SK-N-SH treated with all-trans-retinoic acid at 6 μM for 48 hours (cell line): ENCODE measurements at regions not wholly inside any gene's neighbourhood (a gene's known extent, or its start where the extent isn't known, plus 50 kb on each side); places are given as distances from the start of the nearest gene placed in this dataset.

Experiments used
- ATAC-seq: fragments of 200-7000 bp; cut with Tn5 transposase; 3 replicates; pipeline ENCODE4 v1.9.1; 2020; ENCODE audit warnings: mild to moderate bottlenecking, moderate library complexity
- ARNTL ChIP-seq: fragments of 450-650 bp; formaldehyde crosslinking; IDR thresholded peaks from 2 replicates; pipeline ENCODE4 v1.5.0; 2020; ENCODE audit warnings: low read depth, mild to moderate bottlenecking, moderate library complexity, borderline replicate concordance
- BACH2 ChIP-seq: fragments of 250-450 bp; sonication (Bioruptor Pico); IDR thresholded peaks from 2 replicates; pipeline ENCODE4 v1.9.0; 2021; ENCODE audit warnings: mild to moderate bottlenecking, borderline replicate concordance
- CSDC2 ChIP-seq: fragments of 250-450 bp; sonication (Bioruptor Pico); IDR thresholded peaks from 2 replicates; pipeline ENCODE4 v1.5.0; 2020; ENCODE audit warnings: mild to moderate bottlenecking, moderate library complexity
- ESRRG ChIP-seq: fragments of 250-450 bp; sonication (Bioruptor Pico); IDR thresholded peaks from 2 replicates; pipeline ENCODE4 v1.6.1; 2021; ENCODE audit warnings: mild to moderate bottlenecking
- GLIS3 ChIP-seq: fragments of 250-450 bp; sonication (Bioruptor Pico); IDR thresholded peaks from 2 replicates; pipeline ENCODE4 v1.5.0; 2020; ENCODE audit warnings: mild to moderate bottlenecking, moderate library complexity
- ISL1 ChIP-seq: fragments of 250-450 bp; sonication (Bioruptor Pico); IDR thresholded peaks from 2 replicates; pipeline ENCODE4 v2.1.2; 2022; ENCODE audit warnings: mild to moderate bottlenecking, moderate library complexity
- OSR1 ChIP-seq: fragments of 250-450 bp; sonication (Bioruptor Pico); IDR thresholded peaks from 2 replicates; pipeline ENCODE4 v1.8.0; 2022; ENCODE audit warnings: moderate library complexity, mild to moderate bottlenecking, inconsistent platforms
- PATZ1 ChIP-seq: fragments of 250-450 bp; sonication (Bioruptor Pico); IDR thresholded peaks from 2 replicates; pipeline ENCODE4 v1.8.0; 2020; ENCODE audit warnings: mild to moderate bottlenecking, moderate library complexity, borderline replicate concordance
- POU6F1 ChIP-seq: fragments of 250-450 bp; sonication (Bioruptor Pico); IDR thresholded peaks from 2 replicates; pipeline ENCODE4 v1.8.0; 2021; ENCODE audit warnings: low read depth, mild to moderate bottlenecking, moderate library complexity, borderline replicate concordance
- RARB ChIP-seq: fragments of 250-450 bp; sonication (Bioruptor Pico); IDR thresholded peaks from 2 replicates; pipeline ENCODE4 v1.8.0; 2021; ENCODE audit warnings: mild to moderate bottlenecking, moderate library complexity
- SNAI2 ChIP-seq: fragments of 250-450 bp; sonication (Bioruptor Pico); IDR thresholded peaks from 2 replicates; pipeline ENCODE4 v1.5.0; 2020; ENCODE audit warnings: mild to moderate bottlenecking, moderate library complexity
- TCF4 ChIP-seq: fragments of 250-450 bp; sonication (Bioruptor Pico); IDR thresholded peaks from 2 replicates; pipeline ENCODE4 v1.8.0; 2021; ENCODE audit warnings: mild to moderate bottlenecking, moderate library complexity, borderline replicate concordance
- TOX ChIP-seq: fragments of 250-450 bp; sonication (Bioruptor Pico); IDR thresholded peaks from 2 replicates; pipeline ENCODE4 v1.8.0; 2021; ENCODE audit warnings: mild to moderate bottlenecking, moderate library complexity, borderline replicate concordance
- ZC3H10 ChIP-seq: fragments of 250-450 bp; sonication (Bioruptor Pico); IDR thresholded peaks from 2 replicates; pipeline ENCODE4 v1.5.1; 2021; ENCODE audit warnings: mild to moderate bottlenecking, moderate library complexity
- ZFP3 ChIP-seq: fragments of 250-450 bp; sonication (Bioruptor Pico); IDR thresholded peaks from 2 replicates; pipeline ENCODE4 v1.5.0; 2020; ENCODE audit warnings: mild to moderate bottlenecking, moderate library complexity
- ZFP30 ChIP-seq: fragments of 450-650 bp; formaldehyde crosslinking; IDR thresholded peaks from 2 replicates; pipeline ENCODE4 v1.5.0; 2022; ENCODE audit warnings: mild to moderate bottlenecking, moderate library complexity
- ZNF565 ChIP-seq: fragments of 450-650 bp; formaldehyde crosslinking; conservative IDR thresholded peaks from 2 replicates; pipeline ENCODE4 v1.5.0; 2020; ENCODE audit warnings: low read depth, mild to moderate bottlenecking, moderate library complexity
- ZNF70 ChIP-seq: fragments of 450-650 bp; formaldehyde crosslinking; IDR thresholded peaks from 2 replicates; pipeline ENCODE4 v1.5.0; 2020; ENCODE audit warnings: mild to moderate bottlenecking, moderate library complexity
- ZNF8 ChIP-seq: fragments of 450-650 bp; formaldehyde crosslinking; IDR thresholded peaks from 2 replicates; pipeline ENCODE4 v1.5.0; 2020; ENCODE audit warnings: mild to moderate bottlenecking, moderate library complexity
- TF ChIP-seq, protein P1 (sequence below): fragments of 250-450 bp; sonication (Bioruptor Pico); IDR thresholded peaks from 2 replicates; pipeline ENCODE4 v1.5.1; 2021; ENCODE audit warnings: mild to moderate bottlenecking, moderate library complexity
- TF ChIP-seq, protein P2 (sequence below): fragments of 250-450 bp; sonication (Bioruptor Pico); IDR thresholded peaks from 2 replicates; pipeline ENCODE4 v1.5.0; 2020; ENCODE audit warnings: mild to moderate bottlenecking, moderate library complexity
- TF ChIP-seq, protein P3 (sequence below): fragments of 250-450 bp; sonication (Bioruptor Pico); IDR thresholded peaks from 2 replicates; pipeline ENCODE4 v1.5.1; 2020; ENCODE audit warnings: low read depth, mild to moderate bottlenecking, moderate library complexity

DNA sequence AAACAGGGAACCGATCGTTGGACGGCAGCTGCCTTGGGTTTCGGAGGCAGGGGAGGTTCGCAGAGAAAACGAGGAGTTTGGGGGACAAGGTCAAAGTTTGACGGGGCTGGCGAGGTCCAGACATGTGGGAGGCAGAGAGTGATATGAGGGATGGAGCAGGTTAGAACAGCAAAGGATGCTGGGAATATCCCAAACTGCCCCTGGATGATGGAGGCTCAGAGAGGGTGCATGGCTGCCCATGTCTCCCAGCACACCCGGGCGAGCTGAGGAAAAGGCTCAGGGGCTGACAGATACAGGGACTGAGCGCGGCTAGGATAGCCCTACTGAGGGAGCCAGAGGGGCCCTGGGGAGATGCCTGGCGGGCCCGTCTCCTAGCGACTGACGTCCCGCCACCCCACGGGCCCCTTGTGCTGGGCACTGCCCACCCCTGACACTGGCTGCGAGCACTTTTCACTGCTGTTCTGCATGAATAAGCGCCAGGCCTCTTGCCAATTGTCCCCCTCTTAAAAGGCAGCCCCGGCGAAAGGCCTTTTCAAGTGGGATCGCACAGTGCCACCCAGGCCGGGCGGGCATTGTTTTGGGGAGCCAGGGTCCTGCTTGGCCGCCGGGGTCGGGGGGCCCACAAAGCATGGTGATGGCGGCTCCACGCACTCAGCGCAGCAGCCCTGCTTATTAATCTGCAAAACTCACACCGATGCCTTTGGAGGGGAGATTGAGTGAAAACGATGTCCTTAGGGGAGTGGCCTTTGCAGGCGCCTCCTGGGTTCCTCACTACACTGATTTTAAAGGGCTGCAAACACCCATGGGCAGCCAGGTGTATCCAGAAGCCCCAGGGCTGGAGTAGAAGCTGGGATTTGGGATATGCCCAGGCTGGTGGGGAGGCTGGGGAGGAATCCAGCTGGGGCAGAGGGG, 90.0 kb upstream of the LINC01488 start:
- ATAC-seq = no peak
- TF ChIP-seq OSR1 (CRISPR knock-in tag) = no peak
- no peak for TF ChIP-seq CSDC2 (CRISPR knock-in tag)
- TF ChIP-seq ZC3H10 (CRISPR knock-in tag) = no peak
- TF ChIP-seq TCF4 (CRISPR knock-in tag) = no peak
- no peak for TF ChIP-seq ZFP3 (CRISPR knock-in tag)
- TF ChIP-seq RARB (CRISPR knock-in tag) = no peak
- TF ChIP-seq, protein P1, sequence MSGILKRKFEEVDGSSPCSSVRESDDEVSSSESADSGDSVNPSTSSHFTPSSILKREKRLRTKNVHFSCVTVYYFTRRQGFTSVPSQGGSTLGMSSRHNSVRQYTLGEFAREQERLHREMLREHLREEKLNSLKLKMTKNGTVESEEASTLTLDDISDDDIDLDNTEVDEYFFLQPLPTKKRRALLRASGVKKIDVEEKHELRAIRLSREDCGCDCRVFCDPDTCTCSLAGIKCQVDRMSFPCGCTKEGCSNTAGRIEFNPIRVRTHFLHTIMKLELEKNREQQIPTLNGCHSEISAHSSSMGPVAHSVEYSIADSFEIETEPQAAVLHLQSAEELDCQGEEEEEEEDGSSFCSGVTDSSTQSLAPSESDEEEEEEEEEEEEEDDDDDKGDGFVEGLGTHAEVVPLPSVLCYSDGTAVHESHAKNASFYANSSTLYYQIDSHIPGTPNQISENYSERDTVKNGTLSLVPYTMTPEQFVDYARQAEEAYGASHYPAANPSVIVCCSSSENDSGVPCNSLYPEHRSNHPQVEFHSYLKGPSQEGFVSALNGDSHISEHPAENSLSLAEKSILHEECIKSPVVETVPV = no peak

GRCh38 chr11:69392104-69392653, 89.3 kb upstream of the LINC01488 start:
- TF ChIP-seq ZNF565 (CRISPR knock-in tag) (no peak), POU6F1 (CRISPR knock-in tag) (no peak), ZNF70 (CRISPR knock-in tag) (no peak), OSR1 (CRISPR knock-in tag) (no peak), GLIS3 (CRISPR knock-in tag) (no peak), TOX (CRISPR knock-in tag) (no peak), PATZ1 (CRISPR knock-in tag) (no peak), SNAI2 (CRISPR knock-in tag) (no peak), ARNTL (CRISPR knock-in tag) (no peak), CSDC2 (CRISPR knock-in tag) (no peak), ESRRG (CRISPR knock-in tag) (no peak), BACH2 (CRISPR knock-in tag) (no peak), ZFP3 (CRISPR knock-in tag) (no peak), ZFP30 (CRISPR knock-in tag) (no peak), ZC3H10 (CRISPR knock-in tag) (no peak), ISL1 (no peak), ZNF8 (CRISPR knock-in tag) (no peak)
- TF ChIP-seq, protein P2, sequence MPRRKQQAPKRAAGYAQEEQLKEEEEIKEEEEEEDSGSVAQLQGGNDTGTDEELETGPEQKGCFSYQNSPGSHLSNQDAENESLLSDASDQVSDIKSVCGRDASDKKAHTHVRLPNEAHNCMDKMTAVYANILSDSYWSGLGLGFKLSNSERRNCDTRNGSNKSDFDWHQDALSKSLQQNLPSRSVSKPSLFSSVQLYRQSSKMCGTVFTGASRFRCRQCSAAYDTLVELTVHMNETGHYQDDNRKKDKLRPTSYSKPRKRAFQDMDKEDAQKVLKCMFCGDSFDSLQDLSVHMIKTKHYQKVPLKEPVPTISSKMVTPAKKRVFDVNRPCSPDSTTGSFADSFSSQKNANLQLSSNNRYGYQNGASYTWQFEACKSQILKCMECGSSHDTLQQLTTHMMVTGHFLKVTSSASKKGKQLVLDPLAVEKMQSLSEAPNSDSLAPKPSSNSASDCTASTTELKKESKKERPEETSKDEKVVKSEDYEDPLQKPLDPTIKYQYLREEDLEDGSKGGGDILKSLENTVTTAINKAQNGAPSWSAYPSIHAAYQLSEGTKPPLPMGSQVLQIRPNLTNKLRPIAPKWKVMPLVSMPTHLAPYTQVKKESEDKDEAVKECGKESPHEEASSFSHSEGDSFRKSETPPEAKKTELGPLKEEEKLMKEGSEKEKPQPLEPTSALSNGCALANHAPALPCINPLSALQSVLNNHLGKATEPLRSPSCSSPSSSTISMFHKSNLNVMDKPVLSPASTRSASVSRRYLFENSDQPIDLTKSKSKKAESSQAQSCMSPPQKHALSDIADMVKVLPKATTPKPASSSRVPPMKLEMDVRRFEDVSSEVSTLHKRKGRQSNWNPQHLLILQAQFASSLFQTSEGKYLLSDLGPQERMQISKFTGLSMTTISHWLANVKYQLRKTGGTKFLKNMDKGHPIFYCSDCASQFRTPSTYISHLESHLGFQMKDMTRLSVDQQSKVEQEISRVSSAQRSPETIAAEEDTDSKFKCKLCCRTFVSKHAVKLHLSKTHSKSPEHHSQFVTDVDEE (CRISPR knock-in tag) = no peak
- TF ChIP-seq, protein P1 = no peak
- TF ChIP-seq, protein P3, sequence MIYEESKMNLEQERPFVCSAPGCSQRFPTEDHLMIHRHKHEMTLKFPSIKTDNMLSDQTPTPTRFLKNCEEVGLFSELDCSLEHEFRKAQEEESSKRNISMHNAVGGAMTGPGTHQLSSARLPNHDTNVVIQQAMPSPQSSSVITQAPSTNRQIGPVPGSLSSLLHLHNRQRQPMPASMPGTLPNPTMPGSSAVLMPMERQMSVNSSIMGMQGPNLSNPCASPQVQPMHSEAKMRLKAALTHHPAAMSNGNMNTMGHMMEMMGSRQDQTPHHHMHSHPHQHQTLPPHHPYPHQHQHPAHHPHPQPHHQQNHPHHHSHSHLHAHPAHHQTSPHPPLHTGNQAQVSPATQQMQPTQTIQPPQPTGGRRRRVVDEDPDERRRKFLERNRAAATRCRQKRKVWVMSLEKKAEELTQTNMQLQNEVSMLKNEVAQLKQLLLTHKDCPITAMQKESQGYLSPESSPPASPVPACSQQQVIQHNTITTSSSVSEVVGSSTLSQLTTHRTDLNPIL (CRISPR knock-in tag) = no peak
- TF ChIP-seq, all 23 proteins: peak for 0
- no peak for ATAC-seq
